HepG2 (cell line): ENCODE measurements at regions not wholly inside any gene's neighbourhood (a gene's known extent, or its start where the extent isn't known, plus 50 kb on each side); places are given as distances from the start of the nearest gene placed in this dataset.

Experiments used
- CTCF ChIP-seq: sonication (generic); formaldehyde crosslinking; IDR thresholded peaks from 2 replicates; pipeline ENCODE4 v1.5.0; 2020; ENCODE audit warnings: mild to moderate bottlenecking, missing genetic modification reagents, moderate library complexity
- TF ChIP-seq, protein P1 (sequence below): sonication (generic); formaldehyde crosslinking; IDR thresholded peaks from 2 replicates; pipeline ENCODE4 v1.8.1; 2023; ENCODE audit warnings: mild to moderate bottlenecking, inconsistent platforms, moderate library complexity, missing genetic modification reagents, borderline replicate concordance

DNA sequence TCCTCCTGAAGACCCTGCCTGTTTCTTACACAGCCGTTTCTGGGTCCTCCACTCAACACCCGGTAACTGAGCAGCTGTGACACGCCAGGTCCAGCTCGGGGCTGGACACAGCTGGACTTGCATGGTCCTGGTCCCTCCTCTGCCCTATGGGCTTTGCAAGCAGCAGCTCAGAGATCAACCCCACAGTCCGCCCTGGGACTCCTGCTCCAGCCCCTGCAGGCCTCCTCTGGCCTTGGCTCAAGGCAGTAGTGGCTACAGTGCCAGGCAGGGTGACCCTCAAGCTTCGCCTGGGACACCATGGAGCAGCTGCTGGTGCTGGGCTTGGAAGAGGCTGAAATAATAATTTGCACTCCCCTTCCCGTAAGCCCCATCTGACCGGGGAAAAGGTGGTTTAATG is 66.1 kb upstream of the OLFM1 start:
- TF ChIP-seq, protein P1, sequence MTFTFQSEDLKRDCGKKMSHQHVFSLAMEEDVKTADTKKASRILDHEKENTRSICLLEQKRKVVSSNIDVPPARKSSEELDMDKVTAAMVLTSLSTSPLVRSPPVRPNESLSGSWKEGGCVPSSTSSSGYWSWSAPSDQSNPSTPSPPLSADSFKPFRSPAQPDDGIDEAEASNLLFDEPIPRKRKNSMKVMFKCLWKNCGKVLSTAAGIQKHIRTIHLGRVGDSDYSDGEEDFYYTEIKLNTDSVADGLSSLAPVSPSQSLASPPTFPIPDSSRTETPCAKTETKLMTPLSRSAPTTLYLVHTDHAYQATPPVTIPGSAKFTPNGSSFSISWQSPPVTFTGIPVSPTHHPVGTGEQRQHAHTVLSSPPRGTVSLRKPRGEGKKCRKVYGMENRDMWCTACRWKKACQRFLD (CRISPR knock-in tag), result no peak
- no peak for TF ChIP-seq CTCF (CRISPR knock-in tag)
